ENCODE measurements at regions not wholly inside any gene's neighbourhood (a gene's known extent, or its start where the extent isn't known, plus 50 kb on each side); places are given as distances from the start of the nearest gene placed in this dataset.

DNA sequence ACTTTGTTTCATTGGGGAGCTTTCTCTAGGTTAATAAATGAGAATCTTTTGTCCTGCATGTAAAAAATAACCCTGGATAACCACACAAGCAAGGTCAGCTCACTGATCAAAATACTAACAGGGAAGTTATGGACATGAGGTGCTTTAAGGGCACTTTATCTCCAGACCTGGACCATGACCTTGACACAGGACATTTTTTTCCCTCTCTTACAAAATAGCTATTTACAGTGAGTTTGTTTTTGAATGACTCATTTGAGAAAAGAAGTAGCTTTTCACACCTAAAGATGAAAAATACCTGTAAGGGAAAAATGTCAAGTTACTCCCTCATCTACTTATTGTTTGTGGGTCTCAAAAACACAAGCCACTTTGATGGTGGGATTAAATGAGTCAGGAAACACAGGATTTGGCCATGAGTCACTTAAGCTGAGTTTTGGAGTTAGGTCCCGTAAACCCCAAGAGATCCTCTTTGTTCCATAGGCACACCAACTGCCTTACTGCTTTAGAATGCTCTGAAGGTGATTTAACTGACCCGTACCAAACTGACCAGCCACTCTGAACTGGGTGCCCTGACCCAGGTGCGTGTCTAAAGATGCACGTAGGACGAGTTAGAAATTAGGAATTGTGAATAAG lies 479.3 kb upstream of the NXPH2 start:
- no peak for TF ChIP-seq EZH2phosphoT487 (IDR thresholded peaks at IDR 0.05; ENCODE audit: borderline replicate concordance, low read depth)
- no peak for TF ChIP-seq GATA2 (CRISPR knock-in tag; IDR thresholded peaks at IDR 0.05)
- TF ChIP-seq RCOR1 (IDR thresholded peaks at IDR 0.05; ENCODE audit: low read length), result no peak
- TF ChIP-seq FOXJ3 (CRISPR knock-in tag; IDR thresholded peaks at IDR 0.05), result no peak
- no peak for TF ChIP-seq FOXM1 (IDR thresholded peaks at IDR 0.05; ENCODE audit: low read depth)
- TF ChIP-seq, protein P1, sequence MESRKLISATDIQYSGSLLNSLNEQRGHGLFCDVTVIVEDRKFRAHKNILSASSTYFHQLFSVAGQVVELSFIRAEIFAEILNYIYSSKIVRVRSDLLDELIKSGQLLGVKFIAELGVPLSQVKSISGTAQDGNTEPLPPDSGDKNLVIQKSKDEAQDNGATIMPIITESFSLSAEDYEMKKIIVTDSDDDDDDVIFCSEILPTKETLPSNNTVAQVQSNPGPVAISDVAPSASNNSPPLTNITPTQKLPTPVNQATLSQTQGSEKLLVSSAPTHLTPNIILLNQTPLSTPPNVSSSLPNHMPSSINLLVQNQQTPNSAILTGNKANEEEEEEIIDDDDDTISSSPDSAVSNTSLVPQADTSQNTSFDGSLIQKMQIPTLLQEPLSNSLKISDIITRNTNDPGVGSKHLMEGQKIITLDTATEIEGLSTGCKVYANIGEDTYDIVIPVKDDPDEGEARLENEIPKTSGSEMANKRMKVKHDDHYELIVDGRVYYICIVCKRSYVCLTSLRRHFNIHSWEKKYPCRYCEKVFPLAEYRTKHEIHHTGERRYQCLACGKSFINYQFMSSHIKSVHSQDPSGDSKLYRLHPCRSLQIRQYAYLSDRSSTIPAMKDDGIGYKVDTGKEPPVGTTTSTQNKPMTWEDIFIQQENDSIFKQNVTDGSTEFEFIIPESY (IDR thresholded peaks at IDR 0.05; ENCODE audit: borderline replicate concordance, low read depth), result no peak
- TF ChIP-seq JUND (IDR thresholded peaks at IDR 0.05), result no peak
- TF ChIP-seq EP300 (IDR thresholded peaks at IDR 0.05; ENCODE audit: borderline replicate concordance in 1 of 2, low read depth in 1 of 2, low read length in 1 of 2), result no peak
- no peak for TF ChIP-seq MEF2A (IDR thresholded peaks at IDR 0.05; ENCODE audit: borderline replicate concordance, low read depth)
- TF ChIP-seq FOSL2 (IDR thresholded peaks at IDR 0.05; ENCODE audit: borderline replicate concordance, low read depth), result no peak
- TF ChIP-seq, protein P2, sequence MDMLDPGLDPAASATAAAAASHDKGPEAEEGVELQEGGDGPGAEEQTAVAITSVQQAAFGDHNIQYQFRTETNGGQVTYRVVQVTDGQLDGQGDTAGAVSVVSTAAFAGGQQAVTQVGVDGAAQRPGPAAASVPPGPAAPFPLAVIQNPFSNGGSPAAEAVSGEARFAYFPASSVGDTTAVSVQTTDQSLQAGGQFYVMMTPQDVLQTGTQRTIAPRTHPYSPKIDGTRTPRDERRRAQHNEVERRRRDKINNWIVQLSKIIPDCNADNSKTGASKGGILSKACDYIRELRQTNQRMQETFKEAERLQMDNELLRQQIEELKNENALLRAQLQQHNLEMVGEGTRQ (IDR thresholded peaks at IDR 0.05; ENCODE audit: borderline replicate concordance, low read depth, low read length), result no peak
- TF ChIP-seq RAD21 (IDR thresholded peaks at IDR 0.05; ENCODE audit: low read length), result no peak
- TF ChIP-seq TEAD4 (IDR thresholded peaks at IDR 0.05; ENCODE audit: borderline replicate concordance, insufficient read depth), result no peak
- no peak for TF ChIP-seq TAF1 (IDR thresholded peaks at IDR 0.05; ENCODE audit: borderline replicate concordance, low read depth, low read length)
- no peak for TF ChIP-seq POLR2AphosphoS5 (IDR thresholded peaks at IDR 0.05; ENCODE audit: low read depth, low read length)
- TF ChIP-seq IRF3 (IDR thresholded peaks at IDR 0.05; ENCODE audit: low read depth, low read length), result no peak
- no peak for TF ChIP-seq YY1 (IDR thresholded peaks at IDR 0.05; ENCODE audit: low read depth)
- no peak for TF ChIP-seq ELF1 (IDR thresholded peaks at IDR 0.05)
- H2AFZ ChIP-seq (ENCODE audit: low read depth), result no peak overlapping the region
- no peak overlapping the region for H3K4me2 ChIP-seq
- H3K4me3 ChIP-seq (ENCODE audit: low read depth in 2 of 2, low read length in 1 of 2), result no peak overlapping the region
- no peak overlapping the region for H3K9ac ChIP-seq
- DNase-seq, result no peak
- 41% methylated on average over 5 of the region's 5 CpGs for WGBS (ENCODE audit: low lambda C conversion rate)
- no peaks in the 10 kb centered on the region for H3K79me2 ChIP-seq (ENCODE audit: insufficient read depth)
- H3K36me3 ChIP-seq (replicated peaks in 1 of 2; ENCODE audit: control insufficient read depth in 1 of 2, insufficient read depth in 2 of 2, low read length in 1 of 2), result no peaks in the 10 kb centered on the region
- H3K27ac ChIP-seq (ENCODE audit: low read depth in 2 of 2, low read length in 1 of 2), result no peak overlapping the region
- no peaks in the 10 kb centered on the region for H3F3A ChIP-seq (replicated peaks; ENCODE audit: insufficient read depth)
- no peaks in the 10 kb centered on the region for H3K27me3 ChIP-seq (ENCODE audit: insufficient read depth)
- no peaks in the 10 kb centered on the region for H4K20me1 ChIP-seq (ENCODE audit: insufficient read depth)
- H3K9me2 ChIP-seq, result no peaks in the 10 kb centered on the region
- H3K4me1 ChIP-seq (ENCODE audit: control insufficient read depth in 1 of 2, insufficient read depth in 2 of 2, low read depth in 1 of 2, low read length in 1 of 2), result no peaks in the 10 kb centered on the region
- no peaks in the 10 kb centered on the region for H3K9me3 ChIP-seq
- ChIA-PET CTCF (interaction anchor here (0.8 kb wide), 1 partner anchor 9 kb away, joined by 3 read pairs; no protein-coding TSS in a partner anchor), POLR2A (no interaction called here)

All from SK-N-SH (cell line).